ENCODE measurements at regions not wholly inside any gene's neighbourhood (a gene's known extent, or its start where the extent isn't known, plus 50 kb on each side); places are given as distances from the start of the nearest gene placed in this dataset.

- Histone ChIP-seq H4K20me1 (ENCODE audit: control insufficient read depth, insufficient read depth, low read depth, low read length) (no peaks in the 10 kb centered on the region), H3K4me3 (ENCODE audit: low read length) (no peak overlapping the region), H3K4me1 (ENCODE audit: control insufficient read depth, low read length) (no peaks in the 10 kb centered on the region), H3K9me2 (replicated peaks; ENCODE audit: control insufficient read depth, low read length) (no peaks in the 10 kb centered on the region), H3K4me2 (ENCODE audit: low read length) (no peak overlapping the region), H3F3A (ENCODE audit: control insufficient read depth, insufficient read depth) (no peaks in the 10 kb centered on the region), H3K27me3 (ENCODE audit: control insufficient read depth, low read length) (no peaks in the 10 kb centered on the region), H3K79me2 (ENCODE audit: control insufficient read depth, low read length) (no peaks in the 10 kb centered on the region), H3K27ac (ENCODE audit: low read depth, low read length) (no peak overlapping the region), H3K36me3 (ENCODE audit: control insufficient read depth, low read length) (no peaks in the 10 kb centered on the region), H3K9me3 (ENCODE audit: control insufficient read depth, insufficient read depth, low read length) (no peaks in the 10 kb centered on the region)
- TF ChIP-seq EZH2phosphoT487 (IDR thresholded peaks at IDR 0.05; ENCODE audit: borderline replicate concordance, low read length) (no peak), CTCF (IDR thresholded peaks at IDR 0.05; ENCODE audit: low read depth, low read length, poor library complexity, severe bottlenecking) (no peak)
Observed at GRCh38 chr9:82260691-82261090, 272.1 kb downstream of the SPATA31D1 start.

- no peaks in the 10 kb centered on the region for H3K27me3 ChIP-seq (ENCODE audit: control insufficient read depth, low read length)
- no peaks in the 10 kb centered on the region for H3K36me3 ChIP-seq (ENCODE audit: control insufficient read depth, low read length)
- H3K4me3 ChIP-seq (ENCODE audit: low read length): no peak overlapping the region
- no peaks in the 10 kb centered on the region for H3K4me1 ChIP-seq (ENCODE audit: control insufficient read depth, low read length)
- H3K27ac ChIP-seq (ENCODE audit: low read depth, low read length): no peak overlapping the region
- no peaks in the 10 kb centered on the region for H3K79me2 ChIP-seq (ENCODE audit: control insufficient read depth, low read length)
- no peak for TF ChIP-seq EZH2phosphoT487 (IDR thresholded peaks at IDR 0.05; ENCODE audit: borderline replicate concordance, low read length)
- no peak for TF ChIP-seq CTCF (IDR thresholded peaks at IDR 0.05; ENCODE audit: low read depth, low read length, poor library complexity, severe bottlenecking)
- H3K4me2 ChIP-seq (ENCODE audit: low read length): no peak overlapping the region
- H3K9me2 ChIP-seq (replicated peaks; ENCODE audit: control insufficient read depth, low read length): no peaks in the 10 kb centered on the region
- H3F3A ChIP-seq (ENCODE audit: control insufficient read depth, insufficient read depth): no peaks in the 10 kb centered on the region
- no peaks in the 10 kb centered on the region for H3K9me3 ChIP-seq (ENCODE audit: control insufficient read depth, insufficient read depth, low read length)
- H4K20me1 ChIP-seq (ENCODE audit: control insufficient read depth, insufficient read depth, low read depth, low read length): no peaks in the 10 kb centered on the region
Observed at GRCh38 chr9:82263619-82264018, 275.0 kb downstream of the SPATA31D1 start.

- H3K27ac ChIP-seq (ENCODE audit: low read depth, low read length): no peak overlapping the region
- TF ChIP-seq CTCF (IDR thresholded peaks at IDR 0.05; ENCODE audit: low read depth, low read length, poor library complexity, severe bottlenecking) (no peak), EZH2phosphoT487 (IDR thresholded peaks at IDR 0.05; ENCODE audit: borderline replicate concordance, low read length) (no peak)
- H3K9me2 ChIP-seq (replicated peaks; ENCODE audit: control insufficient read depth, low read length): no peaks in the 10 kb centered on the region
- H3K4me2 ChIP-seq (ENCODE audit: low read length): no peak overlapping the region
- H3K4me3 ChIP-seq (ENCODE audit: low read length): no peak overlapping the region
- no peaks in the 10 kb centered on the region for H3K9me3 ChIP-seq (ENCODE audit: control insufficient read depth, insufficient read depth, low read length)
- H3K4me1 ChIP-seq (ENCODE audit: control insufficient read depth, low read length): no peaks in the 10 kb centered on the region
- no peaks in the 10 kb centered on the region for H3K79me2 ChIP-seq (ENCODE audit: control insufficient read depth, low read length)
- H3K36me3 ChIP-seq (ENCODE audit: control insufficient read depth, low read length): no peaks in the 10 kb centered on the region
- H3K27me3 ChIP-seq (ENCODE audit: control insufficient read depth, low read length): no peaks in the 10 kb centered on the region
- no peaks in the 10 kb centered on the region for H4K20me1 ChIP-seq (ENCODE audit: control insufficient read depth, insufficient read depth, low read depth, low read length)
- H3F3A ChIP-seq (ENCODE audit: control insufficient read depth, insufficient read depth): no peaks in the 10 kb centered on the region
Observed at GRCh38 chr9:82271106-82271561, 282.6 kb downstream of the SPATA31D1 start.

- no peak overlapping the region for H3K4me2 ChIP-seq (ENCODE audit: low read length)
- TF ChIP-seq EZH2phosphoT487 (IDR thresholded peaks at IDR 0.05; ENCODE audit: borderline replicate concordance, low read length) (no peak), CTCF (IDR thresholded peaks at IDR 0.05; ENCODE audit: low read depth, low read length, poor library complexity, severe bottlenecking) (no peak)
- H3F3A ChIP-seq (ENCODE audit: control insufficient read depth, insufficient read depth): no peaks in the 10 kb centered on the region
- H3K9me2 ChIP-seq (replicated peaks; ENCODE audit: control insufficient read depth, low read length): no peaks in the 10 kb centered on the region
- H3K4me3 ChIP-seq (ENCODE audit: low read length): no peak overlapping the region
- no peaks in the 10 kb centered on the region for H3K4me1 ChIP-seq (ENCODE audit: control insufficient read depth, low read length)
- no peak overlapping the region for H3K27ac ChIP-seq (ENCODE audit: low read depth, low read length)
- H3K27me3 ChIP-seq (ENCODE audit: control insufficient read depth, low read length): no peaks in the 10 kb centered on the region
- H4K20me1 ChIP-seq (ENCODE audit: control insufficient read depth, insufficient read depth, low read depth, low read length): no peaks in the 10 kb centered on the region
- no peaks in the 10 kb centered on the region for H3K9me3 ChIP-seq (ENCODE audit: control insufficient read depth, insufficient read depth, low read length)
- no peaks in the 10 kb centered on the region for H3K36me3 ChIP-seq (ENCODE audit: control insufficient read depth, low read length)
- no peaks in the 10 kb centered on the region for H3K79me2 ChIP-seq (ENCODE audit: control insufficient read depth, low read length)
Observed at GRCh38 chr9:82273121-82273520, 284.5 kb downstream of the SPATA31D1 start.

Data from DOHH2 (cell line).